Loucy (cell line): ENCODE measurements at regions not wholly inside any gene's neighbourhood (a gene's known extent, or its start where the extent isn't known, plus 50 kb on each side); places are given as distances from the start of the nearest gene placed in this dataset.

Source experiments
- EZH2phosphoT487 ChIP-seq: fragments of 200-600 bp; IDR thresholded peaks from 2 replicates; pipeline ENCODE4 v1.6.1; 2018; ENCODE audit warnings: antibody characterized with exemption, mild to moderate bottlenecking, moderate library complexity, borderline replicate concordance
- TF ChIP-seq, protein P1 (sequence below): fragments of 200-600 bp; sonication (generic); conservative IDR thresholded peaks from 2 replicates; pipeline ENCODE4 v1.5.1; 2014; ENCODE audit warnings: mild to moderate bottlenecking, antibody characterized with exemption, low read length

DNA sequence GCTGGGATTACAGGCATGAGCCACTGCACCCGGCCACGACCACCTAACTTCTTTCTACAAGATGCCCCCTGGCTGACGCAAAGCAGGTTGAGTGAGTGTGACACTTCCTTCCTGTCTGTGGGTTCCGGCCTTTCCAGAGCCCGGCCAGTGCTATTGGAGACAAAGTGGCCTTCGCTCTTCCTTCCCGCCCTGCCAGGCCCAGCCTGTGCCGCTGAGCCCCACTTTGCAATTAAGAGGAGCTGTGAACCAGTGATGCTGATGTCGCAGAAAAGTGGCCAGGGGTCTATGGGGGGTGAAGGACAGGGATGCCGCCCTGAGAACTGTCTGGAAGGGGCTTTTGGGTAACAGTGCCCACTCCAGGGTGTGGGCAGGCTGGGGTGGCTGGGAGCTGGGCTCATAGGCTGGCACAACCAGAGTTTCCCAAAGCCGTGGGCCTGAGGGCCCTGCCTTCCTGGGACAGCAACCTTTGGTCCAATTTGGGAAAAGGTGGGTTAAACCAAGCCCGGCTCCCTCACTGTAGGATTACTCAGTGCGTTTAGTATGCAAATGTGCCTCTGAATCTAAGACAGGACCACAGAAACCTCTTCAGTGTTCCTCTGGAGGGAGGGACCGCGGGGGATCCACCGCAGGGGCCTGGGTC, 174.9 kb downstream of the SEC14L1 start:
- no peak for TF ChIP-seq EZH2phosphoT487
- TF ChIP-seq, protein P1, sequence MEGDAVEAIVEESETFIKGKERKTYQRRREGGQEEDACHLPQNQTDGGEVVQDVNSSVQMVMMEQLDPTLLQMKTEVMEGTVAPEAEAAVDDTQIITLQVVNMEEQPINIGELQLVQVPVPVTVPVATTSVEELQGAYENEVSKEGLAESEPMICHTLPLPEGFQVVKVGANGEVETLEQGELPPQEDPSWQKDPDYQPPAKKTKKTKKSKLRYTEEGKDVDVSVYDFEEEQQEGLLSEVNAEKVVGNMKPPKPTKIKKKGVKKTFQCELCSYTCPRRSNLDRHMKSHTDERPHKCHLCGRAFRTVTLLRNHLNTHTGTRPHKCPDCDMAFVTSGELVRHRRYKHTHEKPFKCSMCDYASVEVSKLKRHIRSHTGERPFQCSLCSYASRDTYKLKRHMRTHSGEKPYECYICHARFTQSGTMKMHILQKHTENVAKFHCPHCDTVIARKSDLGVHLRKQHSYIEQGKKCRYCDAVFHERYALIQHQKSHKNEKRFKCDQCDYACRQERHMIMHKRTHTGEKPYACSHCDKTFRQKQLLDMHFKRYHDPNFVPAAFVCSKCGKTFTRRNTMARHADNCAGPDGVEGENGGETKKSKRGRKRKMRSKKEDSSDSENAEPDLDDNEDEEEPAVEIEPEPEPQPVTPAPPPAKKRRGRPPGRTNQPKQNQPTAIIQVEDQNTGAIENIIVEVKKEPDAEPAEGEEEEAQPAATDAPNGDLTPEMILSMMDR = no peak
